COLO668 (cell line): ENCODE measurements at regions not wholly inside any gene's neighbourhood (a gene's known extent, or its start where the extent isn't known, plus 50 kb on each side); places are given as distances from the start of the nearest gene placed in this dataset.

Source experiments
- DNase-seq: peaks from one replicate; lab custom pipeline; 2025; ENCODE audit not compliant: unreplicated experiment; lab: John Stamatoyannopoulos, UW

DNA sequence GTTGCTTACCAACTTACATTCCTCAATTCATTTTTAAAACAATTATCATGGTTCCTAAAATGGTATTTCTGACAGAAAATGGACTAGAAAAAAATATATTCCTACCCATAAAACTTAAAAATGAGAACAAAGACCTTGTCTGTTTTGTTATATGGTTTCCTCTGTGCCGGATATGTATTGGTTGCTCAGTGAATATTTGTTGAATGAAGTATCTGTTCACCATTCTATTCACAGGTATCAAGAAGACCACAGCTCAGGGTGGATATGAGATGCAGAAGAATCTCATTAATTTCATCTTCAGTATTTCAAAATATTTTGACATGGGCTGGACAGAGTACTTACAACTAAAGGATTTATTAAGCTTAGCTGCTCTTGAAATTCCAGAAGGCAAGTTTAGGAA is 58.1 kb downstream of the TUSC7 start:
- no peak for DNase-seq

DNA sequence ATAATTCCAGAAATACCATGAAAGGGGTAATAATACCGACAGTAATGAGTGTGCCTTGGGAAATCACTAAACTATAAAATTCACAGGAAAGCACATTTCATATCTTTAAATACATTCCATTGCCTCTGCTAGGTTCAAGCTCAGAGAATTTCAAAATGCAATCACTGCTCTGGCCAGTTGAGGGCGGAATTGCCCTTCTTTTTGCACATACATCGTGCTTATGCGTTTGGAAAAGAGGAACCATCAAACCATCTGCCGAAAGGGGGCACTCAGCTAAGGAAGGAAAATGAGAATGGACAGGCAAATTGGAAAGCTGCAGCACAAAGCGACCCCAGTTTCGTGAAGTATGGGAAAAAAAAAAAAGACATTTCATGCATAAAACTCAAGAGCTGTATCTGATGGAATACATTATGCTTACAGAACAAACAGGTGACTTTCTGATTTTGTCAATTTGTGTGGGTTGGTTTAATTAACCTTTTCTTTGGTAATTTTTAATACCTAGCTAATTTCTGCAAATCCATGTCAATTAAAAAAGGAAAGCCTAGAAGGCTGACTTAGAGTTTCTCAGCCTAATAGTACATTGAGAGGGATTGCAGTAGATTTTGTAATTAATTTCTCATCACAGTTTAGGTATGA is 61.4 kb downstream of the TUSC7 start:
- DNase-seq: peak; percentile 53

DNA sequence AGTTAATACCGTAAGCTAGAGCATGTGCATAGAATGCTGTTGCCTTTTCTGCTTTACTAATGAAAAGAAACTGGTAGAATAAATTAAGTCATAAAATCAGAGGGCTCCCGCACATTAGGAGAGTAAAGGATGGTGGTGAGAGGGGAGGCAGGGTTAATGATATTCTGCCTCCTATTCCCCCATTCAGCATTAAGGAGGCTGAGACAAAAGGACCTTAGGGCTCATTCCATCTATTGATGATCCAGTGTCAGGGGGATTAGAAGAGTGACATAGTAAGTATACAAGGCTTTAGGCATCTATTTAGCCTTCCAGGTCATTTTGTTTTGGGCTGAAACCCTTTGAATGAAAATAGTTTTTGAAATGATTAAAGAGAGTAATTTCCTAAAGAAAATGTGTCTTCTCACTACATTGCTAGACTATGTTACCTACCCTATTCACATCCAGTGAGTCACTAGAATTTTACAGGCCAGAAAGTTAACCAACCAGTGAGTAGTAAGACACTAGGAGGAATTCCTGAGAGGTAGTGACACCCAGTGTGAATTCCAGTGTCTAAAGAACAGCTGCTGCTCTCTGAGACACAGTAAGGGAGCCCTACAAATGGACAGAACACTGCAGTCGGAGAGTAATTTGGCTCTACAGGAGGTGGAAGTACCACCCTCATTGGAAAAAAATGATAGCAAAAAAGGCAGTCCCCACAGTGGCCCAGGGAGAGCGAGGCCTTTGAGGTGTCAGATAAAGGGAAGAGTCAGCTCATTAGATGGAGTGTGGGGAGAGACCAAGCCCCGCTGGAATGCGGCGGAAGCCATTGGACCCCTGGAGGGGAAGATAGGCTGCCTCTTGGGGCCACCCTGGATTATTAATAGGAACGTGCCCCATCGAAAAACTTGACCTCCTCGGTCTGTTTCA is 67.6 kb downstream of the TUSC7 start:
- DNase-seq: no peak

DNA sequence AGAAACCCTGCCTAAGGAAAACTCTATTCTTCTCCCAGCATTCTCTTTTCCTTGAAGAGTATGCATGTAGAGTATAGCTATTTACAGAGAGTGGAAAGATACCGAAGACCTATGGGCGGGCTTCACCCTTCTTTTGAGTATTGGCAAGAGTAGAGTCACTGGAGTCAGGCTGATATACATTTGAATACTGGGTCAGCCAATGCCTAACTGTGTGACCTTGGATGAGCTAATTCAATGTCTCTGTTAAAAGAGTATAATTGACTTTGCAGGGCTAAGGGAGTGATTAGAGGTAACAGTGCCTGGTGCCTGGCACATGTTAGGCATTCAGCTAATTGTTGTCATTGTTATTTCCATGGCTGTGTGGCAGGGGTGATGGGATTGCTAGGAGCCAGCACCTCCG is 75.6 kb downstream of the TUSC7 start:
- no peak for DNase-seq

DNA sequence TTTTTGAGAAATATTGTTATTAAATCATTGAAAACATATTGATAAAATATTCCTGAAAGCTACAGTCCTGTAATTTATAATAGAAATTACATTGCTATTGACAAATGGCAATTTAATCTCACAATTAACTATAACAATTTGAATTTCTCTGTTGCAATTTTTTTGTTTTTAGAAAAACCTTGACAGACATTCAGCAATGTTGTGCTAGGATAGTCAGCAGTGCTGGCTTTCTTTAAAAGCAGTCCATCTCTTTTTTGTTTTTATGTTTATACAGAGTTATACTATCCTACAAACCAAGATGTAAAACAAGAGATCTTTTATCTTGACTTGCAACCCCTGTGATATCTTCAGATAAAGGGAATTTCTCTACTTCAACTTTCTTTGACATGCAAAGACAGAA is 93.1 kb downstream of the TUSC7 start:
- DNase-seq: no peak

DNA sequence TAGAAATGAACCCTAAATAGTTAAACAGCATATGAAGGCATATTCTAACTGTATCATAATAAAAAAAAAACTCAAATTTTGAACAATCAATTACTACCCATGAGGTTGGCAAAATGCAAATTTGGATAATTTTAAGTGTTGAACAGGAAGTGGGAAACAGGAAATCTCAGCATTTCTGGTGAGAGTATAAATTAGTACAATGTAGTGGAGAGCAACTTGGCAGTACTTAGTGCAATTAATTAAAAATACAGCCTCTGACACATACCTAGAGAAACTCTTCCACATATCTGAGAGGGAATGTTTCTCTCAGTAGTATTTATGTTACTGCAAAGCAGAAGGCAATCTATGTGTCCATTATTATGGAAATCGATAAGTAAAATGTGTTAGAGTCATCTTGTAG is 96.8 kb downstream of the TUSC7 start:
- no peak for DNase-seq

DNA sequence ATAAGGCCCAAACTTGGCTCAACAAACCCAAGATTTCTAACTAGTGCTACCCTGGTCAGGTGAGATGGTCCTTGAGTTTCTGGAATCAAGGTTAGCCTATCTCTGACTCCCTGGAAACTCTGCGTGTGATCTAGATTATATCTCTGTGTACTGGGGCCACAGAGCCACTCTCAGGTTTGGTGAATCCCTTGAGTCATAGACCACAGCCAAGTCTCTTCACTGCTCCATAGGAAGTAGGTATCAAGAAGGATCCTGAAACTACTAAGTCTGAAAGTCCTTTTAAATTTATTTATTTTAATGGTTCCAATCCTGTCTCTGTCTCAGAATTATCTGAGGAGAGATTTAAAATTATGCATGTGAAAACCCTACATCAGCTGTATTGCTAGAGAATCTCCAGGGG is 99.1 kb downstream of the TUSC7 start:
- no peak for DNase-seq

DNA sequence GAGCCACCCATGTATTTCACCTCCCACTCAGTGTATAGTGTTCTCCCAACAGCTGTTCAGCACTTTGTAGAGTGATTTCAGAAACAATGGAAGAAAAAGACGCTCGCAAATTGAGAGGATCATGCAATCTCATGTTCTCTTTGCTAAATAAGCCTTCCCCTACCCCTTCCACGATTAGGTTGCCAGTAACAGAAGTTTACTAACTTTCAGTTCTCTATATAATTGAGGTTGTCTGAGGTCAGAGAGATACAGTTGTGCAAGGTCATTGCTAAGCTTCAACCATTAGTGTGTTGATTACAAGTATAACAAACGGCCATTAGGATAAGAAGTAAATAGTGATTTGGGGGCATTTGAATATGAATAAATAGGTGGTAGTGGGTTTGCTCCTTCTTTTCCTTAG is 99.6 kb downstream of the TUSC7 start:
- DNase-seq: no peak

DNA sequence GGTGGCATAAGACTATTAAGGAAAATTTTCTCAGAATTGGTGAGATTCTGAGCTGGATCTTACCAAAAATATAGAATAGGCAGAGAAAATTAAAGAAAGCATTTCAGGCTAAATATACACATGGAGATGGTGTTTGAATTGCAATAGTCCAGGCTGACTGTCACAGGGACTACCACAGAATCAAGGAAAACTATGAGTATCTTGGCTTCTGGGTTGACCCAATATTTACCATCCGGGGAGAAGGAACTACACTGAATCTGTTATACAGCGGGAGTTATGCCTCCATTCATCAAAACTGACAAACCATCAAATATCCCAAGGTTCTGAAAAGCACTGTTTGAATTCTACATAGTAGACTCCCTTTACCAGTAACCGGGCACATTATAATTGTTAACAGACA is 102.2 kb downstream of the TUSC7 start:
- DNase-seq: no peak

DNA sequence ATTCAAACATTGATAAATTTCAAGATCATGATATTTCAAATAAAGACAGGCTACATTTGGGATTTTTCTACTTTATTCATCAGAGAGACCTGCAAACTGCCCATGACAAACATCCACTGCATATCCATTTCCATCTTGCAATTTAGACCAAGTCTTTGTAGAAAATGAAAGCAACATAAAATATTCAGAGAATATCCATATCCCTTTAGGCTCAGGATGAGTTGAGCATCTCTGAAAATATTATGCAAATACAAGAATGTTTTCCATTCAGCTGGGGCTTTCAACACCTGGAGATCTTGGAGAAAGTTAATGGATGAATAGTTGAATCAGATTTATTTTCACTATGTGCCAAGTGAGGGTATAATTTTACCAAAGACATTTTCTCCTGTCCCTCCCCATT is 103.4 kb downstream of the TUSC7 start:
- no peak for DNase-seq

DNA sequence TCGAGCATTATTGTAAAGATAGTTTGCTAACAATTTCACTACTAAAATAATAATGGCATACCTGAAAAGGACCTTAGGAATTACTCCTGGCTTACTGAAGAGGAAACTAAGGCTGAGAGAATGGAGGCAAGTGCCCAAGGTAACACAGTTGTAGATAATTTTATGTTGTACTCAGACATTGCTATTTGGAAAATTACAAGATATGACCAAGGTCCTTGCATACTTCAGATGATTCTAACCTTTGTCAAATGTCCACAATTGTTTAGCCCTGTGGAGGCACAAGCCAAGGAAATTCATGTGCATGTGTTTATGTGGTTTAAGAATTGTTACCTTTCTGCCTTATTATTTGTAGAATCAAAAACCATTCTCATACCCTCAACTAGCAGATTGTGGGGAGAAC is 105.7 kb downstream of the TUSC7 start:
- DNase-seq: no peak

DNA sequence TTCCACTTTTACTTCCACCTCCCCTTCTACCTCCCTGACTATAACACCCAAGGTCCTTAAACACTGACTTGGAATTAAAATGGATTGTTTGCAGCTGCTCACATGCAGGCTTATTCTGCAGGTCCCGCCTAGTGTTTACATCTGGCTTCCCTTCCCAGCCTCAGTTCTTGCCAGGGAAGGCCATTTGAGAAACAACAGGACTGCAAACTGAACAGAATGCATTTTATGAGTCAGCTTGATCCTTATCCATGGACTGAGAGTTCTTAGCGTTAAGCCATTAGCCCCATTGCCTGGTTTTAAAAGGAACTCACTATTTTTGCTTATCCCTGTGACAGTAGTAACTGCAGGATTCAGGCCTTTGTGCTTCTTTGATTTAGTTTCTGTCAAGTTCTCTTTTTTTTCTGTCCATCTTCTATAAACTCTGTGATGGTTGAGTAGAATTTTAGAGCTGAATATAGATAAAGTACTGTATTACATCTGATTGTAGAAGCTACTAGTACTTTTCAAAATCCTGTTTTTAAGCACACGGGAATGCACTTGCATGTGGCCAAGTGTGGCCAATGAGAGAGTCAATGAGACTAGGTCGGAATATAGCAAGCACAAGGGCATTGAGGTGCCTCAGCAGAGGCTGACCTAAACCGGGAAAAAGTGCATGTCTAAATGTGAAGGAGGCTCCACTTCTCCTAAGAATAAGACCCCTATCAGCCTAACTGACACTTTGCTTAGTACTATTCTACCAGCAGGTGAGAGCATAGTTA is 106.4 kb downstream of the TUSC7 start:
- DNase-seq: no peak

DNA sequence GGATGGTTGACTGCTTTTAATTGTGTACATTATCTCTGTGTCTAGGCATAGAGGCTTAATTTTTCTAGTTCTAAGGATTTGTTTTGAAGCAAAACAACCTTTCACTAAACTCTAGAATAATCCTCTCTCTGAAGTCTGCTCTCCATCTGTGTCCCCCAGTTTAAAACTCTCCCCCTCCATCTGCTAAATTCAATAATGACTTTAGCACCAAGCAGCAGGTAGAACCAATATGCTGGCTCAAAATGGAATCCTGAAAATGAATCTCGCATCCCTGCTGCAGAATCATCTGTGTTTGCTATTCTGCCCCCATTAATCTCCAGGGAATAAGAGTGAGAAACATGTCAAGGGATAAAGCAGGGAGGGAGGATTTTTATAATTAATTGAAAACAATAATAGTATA is 111.8 kb downstream of the TUSC7 start:
- DNase-seq: no peak

DNA sequence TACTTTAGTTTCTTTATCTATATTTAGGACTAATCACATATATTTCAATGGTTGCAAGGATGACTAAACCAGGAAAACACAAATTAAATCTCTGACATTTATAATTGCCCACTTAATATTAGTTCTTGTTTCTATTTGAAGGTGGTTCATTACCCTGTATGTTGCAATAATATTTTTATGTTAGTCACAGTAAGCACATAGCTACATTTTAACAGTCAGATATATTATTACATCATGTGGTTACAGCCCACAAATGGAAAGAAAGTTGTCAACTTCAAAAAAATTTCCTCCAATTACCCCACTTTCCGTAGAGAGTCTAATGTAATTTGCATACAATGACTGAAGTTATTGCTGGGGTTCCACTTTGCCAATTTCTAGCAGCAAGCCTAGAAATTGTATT is 114.6 kb downstream of the TUSC7 start:
- no peak for DNase-seq

DNA sequence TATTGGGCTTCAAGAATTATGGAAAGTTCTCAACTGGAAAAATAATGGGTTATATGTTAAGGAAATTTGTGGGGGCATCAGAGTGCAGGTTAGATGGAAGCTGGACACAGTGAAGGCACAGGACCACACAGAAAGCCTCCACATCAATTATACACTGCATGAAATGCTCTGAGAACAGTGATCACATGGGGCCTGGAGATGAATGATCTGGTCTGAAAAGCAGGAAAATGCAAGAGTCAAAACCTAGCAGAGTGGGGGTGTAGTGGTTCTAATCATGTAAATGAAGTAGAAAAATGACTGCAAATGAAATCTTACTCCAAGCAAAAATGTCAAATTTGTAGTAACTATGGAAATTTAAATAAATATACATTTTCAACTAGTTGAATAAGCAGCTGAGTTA is 123.6 kb downstream of the TUSC7 start:
- DNase-seq: no peak

DNA sequence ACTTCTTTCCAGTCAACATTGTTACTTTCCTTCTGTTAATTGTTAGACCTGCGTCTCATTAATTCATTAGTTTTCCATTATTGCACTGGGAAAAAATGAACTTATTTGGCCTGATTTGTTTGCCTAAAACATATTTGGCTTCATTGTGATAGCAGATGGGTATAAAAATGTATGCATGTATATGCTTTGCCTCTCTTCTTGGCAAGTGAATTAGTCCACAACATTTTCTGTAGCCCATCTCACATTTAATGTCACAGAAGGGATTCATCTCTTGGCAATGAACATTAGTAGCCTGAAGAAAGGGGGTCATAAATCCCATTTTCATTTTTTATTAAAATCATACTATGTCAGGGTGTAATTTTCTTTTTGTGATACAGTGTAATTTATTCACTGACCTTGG is 125.2 kb downstream of the TUSC7 start:
- no peak for DNase-seq

DNA sequence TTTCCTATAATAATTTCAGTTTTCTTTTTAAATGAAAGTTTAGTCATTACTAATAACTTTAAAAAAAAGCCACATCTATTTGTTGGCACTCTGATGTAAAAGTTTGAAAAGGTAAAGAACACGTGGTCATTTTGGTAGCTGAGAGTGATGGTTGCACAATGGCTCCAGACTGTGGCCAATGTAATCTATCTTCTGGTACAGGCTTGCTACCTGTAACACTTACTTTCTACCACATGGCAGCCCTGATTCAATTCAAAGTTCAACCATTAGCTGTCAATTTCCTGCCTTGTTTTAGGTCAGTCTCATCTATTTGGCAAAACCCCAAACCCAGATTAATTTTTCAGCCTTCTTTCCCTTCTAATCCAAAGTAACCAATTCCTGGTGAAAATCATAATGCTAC is 126.1 kb downstream of the TUSC7 start:
- no peak for DNase-seq

DNA sequence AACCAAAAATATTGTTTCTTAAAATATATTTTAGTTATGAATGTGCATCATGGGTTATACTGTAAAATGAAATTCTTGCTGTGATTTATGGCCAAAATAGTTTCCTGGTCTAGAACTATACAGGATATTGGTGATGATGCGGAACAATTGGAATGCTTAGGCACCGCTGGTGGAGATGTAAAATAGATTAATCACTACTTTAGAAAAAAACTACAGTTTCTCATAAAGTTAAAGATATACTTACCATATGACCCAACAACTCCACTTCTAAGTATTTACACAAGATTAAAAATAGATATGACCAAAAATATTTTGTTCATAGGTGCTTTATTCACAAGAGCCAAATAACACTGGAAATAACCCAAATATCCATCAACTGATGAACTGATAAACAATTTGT is 126.7 kb downstream of the TUSC7 start:
- no peak for DNase-seq

DNA sequence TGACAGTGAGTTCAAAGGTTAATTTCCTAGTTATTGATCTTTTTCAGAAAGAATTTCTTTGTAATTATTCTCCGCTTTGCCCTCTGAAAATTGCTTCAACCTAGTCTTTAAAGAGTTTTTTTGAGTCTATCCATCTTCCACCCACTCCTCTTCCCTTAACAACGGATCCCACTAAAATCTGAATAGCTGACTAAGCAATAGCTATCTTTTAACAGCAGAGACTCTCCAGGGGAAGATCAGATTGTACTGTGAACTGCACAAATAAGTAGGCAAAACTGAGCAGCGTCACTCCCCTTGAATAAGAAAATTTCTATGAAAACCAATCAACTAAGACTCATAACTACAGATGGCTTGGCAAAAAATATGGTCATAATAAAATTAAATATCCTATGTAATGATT is 127.9 kb downstream of the TUSC7 start:
- no peak for DNase-seq

DNA sequence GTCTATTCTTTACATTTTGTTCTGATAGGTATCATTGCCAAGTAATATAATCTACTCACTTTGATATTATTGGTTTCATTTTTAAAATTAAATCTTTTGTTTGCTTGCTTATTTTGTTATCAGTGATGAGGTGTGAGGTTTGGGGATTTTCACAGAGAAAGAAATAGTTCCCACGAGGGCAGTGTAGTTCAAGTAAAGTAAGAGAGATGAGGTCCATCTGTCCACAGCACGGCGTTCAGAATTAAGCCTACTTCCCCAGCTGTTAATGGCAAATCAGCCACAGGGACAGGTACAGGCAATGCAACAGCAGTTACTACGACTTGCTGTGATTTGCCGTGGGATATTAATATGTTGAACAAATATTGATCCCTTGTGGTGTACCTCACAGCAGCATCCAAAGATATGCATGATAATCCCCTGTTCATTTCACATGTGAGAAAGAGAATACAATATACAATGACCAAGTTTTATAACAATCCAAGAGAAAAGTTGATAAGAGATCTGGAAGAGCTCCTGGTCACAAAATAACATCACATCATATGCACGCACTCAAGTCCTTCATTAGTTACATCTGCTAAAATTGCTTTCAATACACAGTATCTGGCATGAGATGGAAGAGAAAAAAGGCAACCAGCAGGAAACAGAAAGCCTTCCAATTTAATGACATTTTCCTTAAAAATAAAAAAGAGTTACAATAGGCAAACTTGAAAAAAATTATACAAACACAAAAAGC is 131.6 kb downstream of the TUSC7 start:
- no peak for DNase-seq

DNA sequence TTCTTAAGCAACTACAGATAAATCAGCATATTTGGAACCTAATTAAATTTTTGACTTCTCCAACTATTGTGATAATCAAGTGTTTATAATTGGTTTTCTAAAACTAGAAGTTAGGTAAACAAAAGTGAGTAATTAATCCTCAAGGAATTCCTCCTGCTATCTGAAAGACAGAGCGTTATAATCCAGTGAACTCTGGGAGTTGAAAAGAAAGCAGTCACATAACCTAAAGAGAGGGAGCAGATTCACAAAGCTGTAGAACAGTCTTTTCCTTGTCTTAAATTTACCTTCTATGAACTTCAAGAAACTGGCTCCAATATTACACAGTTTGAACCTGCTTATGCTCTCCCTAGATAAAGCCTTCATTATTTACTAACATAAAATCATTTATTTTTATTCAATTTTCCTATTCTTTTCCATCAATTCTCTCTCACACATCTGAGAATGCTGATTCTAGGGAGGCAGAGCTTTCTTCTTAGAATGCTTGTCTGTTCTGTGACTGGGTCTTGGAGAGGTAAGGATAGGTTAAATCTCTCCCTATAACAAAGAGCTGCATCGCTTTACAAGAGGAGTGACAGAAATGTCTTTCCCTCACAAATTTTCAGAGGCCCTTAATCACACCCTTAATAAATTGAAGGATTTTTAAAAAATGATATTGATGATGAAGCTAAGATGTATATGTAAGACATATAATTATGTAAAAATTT is 132.8 kb downstream of the TUSC7 start:
- no peak for DNase-seq
